ENCODE measurements at regions not wholly inside any gene's neighbourhood (a gene's known extent, or its start where the extent isn't known, plus 50 kb on each side); places are given as distances from the start of the nearest gene placed in this dataset.

- Histone ChIP-seq H3K36me3 (ENCODE audit: insufficient read depth, low read length) (no peaks in the 10 kb centered on the region), H3K27me3 (ENCODE audit: low read length) (no peaks in the 10 kb centered on the region; the same call in 1 of the 2 replicates), H3K79me2 (ENCODE audit: low read length) (no peaks in the 10 kb centered on the region), H3K9me3 (ENCODE audit: low read length) (no peaks in the 10 kb centered on the region), H4K20me1 (ENCODE audit: insufficient read depth, low read depth, low read length) (0 out of 2 replicates have a peak, but pooled peaks cover 3% of the 10 kb centered on the region), H2AFZ (ENCODE audit: low read length) (no peak overlapping the region), H3K9ac (ENCODE audit: low read length) (no peak overlapping the region), H3K27ac (ENCODE audit: low read length) (no peak overlapping the region), H3K4me3 (ENCODE audit: low read length) (no peak overlapping the region), H3K9me2 (replicated peaks; ENCODE audit: insufficient read depth, low read length) (no peaks in the 10 kb centered on the region), H3K4me2 (ENCODE audit: low read depth, low read length, poor library complexity, severe bottlenecking) (no peak overlapping the region), H3K4me1 (ENCODE audit: low read length) (peaks cover 2% of the 10 kb centered on the region)
- DNase-seq, result no peak
Observed at GRCh38 chr20:57826666-57827287, 117.0 kb upstream of the PMEPA1 start.

- Histone ChIP-seq H3K4me3 (ENCODE audit: low read length) (no peak overlapping the region), H3K36me3 (ENCODE audit: insufficient read depth, low read length) (no peaks in the 10 kb centered on the region), H3K4me2 (ENCODE audit: low read depth, low read length, poor library complexity, severe bottlenecking) (no peak overlapping the region), H3K9me3 (ENCODE audit: low read length) (no peaks in the 10 kb centered on the region), H2AFZ (ENCODE audit: low read length) (no peak overlapping the region), H3K27ac (ENCODE audit: low read length) (no peak overlapping the region), H4K20me1 (ENCODE audit: insufficient read depth, low read depth, low read length) (0 out of 2 replicates have a peak, but pooled peaks cover 4% of the 10 kb centered on the region), H3K79me2 (ENCODE audit: low read length) (no peaks in the 10 kb centered on the region), H3K4me1 (ENCODE audit: low read length) (peaks cover 13% of the 10 kb centered on the region), H3K9ac (ENCODE audit: low read length) (no peak overlapping the region), H3K9me2 (replicated peaks; ENCODE audit: insufficient read depth, low read length) (no peaks in the 10 kb centered on the region), H3K27me3 (ENCODE audit: low read length) (no peaks in the 10 kb centered on the region; the same call in 1 of the 2 replicates)
- no peak for DNase-seq
Observed at GRCh38 chr20:57824909-57825308, 115.1 kb upstream of the PMEPA1 start.

GRCh38 chr20:57821935-57822334 is 112.1 kb upstream of the PMEPA1 start:
- Histone ChIP-seq H3K79me2 (ENCODE audit: low read length) (no peaks in the 10 kb centered on the region), H3K4me2 (ENCODE audit: low read depth, low read length, poor library complexity, severe bottlenecking) (no peak overlapping the region), H3K4me1 (ENCODE audit: low read length) (peaks cover 14% of the 10 kb centered on the region), H3K9ac (ENCODE audit: low read length) (no peak overlapping the region), H3K27ac (ENCODE audit: low read length) (no peak overlapping the region), H3K9me2 (replicated peaks; ENCODE audit: insufficient read depth, low read length) (no peaks in the 10 kb centered on the region), H3K27me3 (ENCODE audit: low read length) (no peaks in the 10 kb centered on the region; the same call in 1 of the 2 replicates), H4K20me1 (ENCODE audit: insufficient read depth, low read depth, low read length) (0 out of 2 replicates have a peak, but pooled peaks cover 4% of the 10 kb centered on the region), H3K4me3 (ENCODE audit: low read length) (no peak overlapping the region), H2AFZ (ENCODE audit: low read length) (no peak overlapping the region), H3K9me3 (ENCODE audit: low read length) (no peaks in the 10 kb centered on the region), H3K36me3 (ENCODE audit: insufficient read depth, low read length) (no peaks in the 10 kb centered on the region)
- DNase-seq, result no peak

- no peak overlapping the region for H3K9ac ChIP-seq (ENCODE audit: low read length)
- H3K79me2 ChIP-seq (ENCODE audit: low read length), result no peaks in the 10 kb centered on the region
- no peaks in the 10 kb centered on the region for H3K9me3 ChIP-seq (ENCODE audit: low read length)
- no peak overlapping the region for H3K4me2 ChIP-seq (ENCODE audit: low read depth, low read length, poor library complexity, severe bottlenecking)
- H3K4me1 ChIP-seq (ENCODE audit: low read length), result peaks cover 14% of the 10 kb centered on the region
- H3K36me3 ChIP-seq (ENCODE audit: insufficient read depth, low read length), result no peaks in the 10 kb centered on the region
- no peaks in the 10 kb centered on the region for H3K27me3 ChIP-seq (ENCODE audit: low read length)
- H3K27ac ChIP-seq (ENCODE audit: low read length), result no peak overlapping the region
- no peak overlapping the region for H2AFZ ChIP-seq (ENCODE audit: low read length)
- H3K4me3 ChIP-seq (ENCODE audit: low read length), result no peak overlapping the region
- no peak for DNase-seq
- H4K20me1 ChIP-seq (ENCODE audit: insufficient read depth, low read depth, low read length), result 0 out of 2 replicates have a peak, but pooled peaks cover 4% of the 10 kb centered on the region
- no peaks in the 10 kb centered on the region for H3K9me2 ChIP-seq (replicated peaks; ENCODE audit: insufficient read depth, low read length)
Observed at GRCh38 chr20:57819691-57820380, 110.0 kb upstream of the PMEPA1 start.

- Histone ChIP-seq H3K9ac (ENCODE audit: low read length) (no peak overlapping the region), H3K4me1 (ENCODE audit: low read length) (peaks cover 16% of the 10 kb centered on the region), H3K4me3 (ENCODE audit: low read length) (no peak overlapping the region), H3K9me2 (replicated peaks; ENCODE audit: insufficient read depth, low read length) (no peaks in the 10 kb centered on the region), H3K9me3 (ENCODE audit: low read length) (no peaks in the 10 kb centered on the region), H2AFZ (ENCODE audit: low read length) (no peak overlapping the region), H3K27ac (ENCODE audit: low read length) (no peak overlapping the region), H3K4me2 (ENCODE audit: low read depth, low read length, poor library complexity, severe bottlenecking) (no peak overlapping the region), H3K36me3 (ENCODE audit: insufficient read depth, low read length) (no peaks in the 10 kb centered on the region), H3K27me3 (ENCODE audit: low read length) (no peaks in the 10 kb centered on the region), H3K79me2 (ENCODE audit: low read length) (no peaks in the 10 kb centered on the region), H4K20me1 (ENCODE audit: insufficient read depth, low read depth, low read length) (0 out of 2 replicates have a peak, but pooled peaks cover 4% of the 10 kb centered on the region)
- no peak for DNase-seq
Observed at GRCh38 chr20:57819291-57819690, 109.5 kb upstream of the PMEPA1 start.

GRCh38 chr20:57818418-57819181 is 108.8 kb upstream of the PMEPA1 start:
- H2AFZ ChIP-seq (ENCODE audit: low read length), result no peak overlapping the region
- no peak for DNase-seq
- H3K9ac ChIP-seq (ENCODE audit: low read length), result no peak overlapping the region
- 0 out of 2 replicates have a peak, but pooled peaks cover 4% of the 10 kb centered on the region for H4K20me1 ChIP-seq (ENCODE audit: insufficient read depth, low read depth, low read length)
- no peaks in the 10 kb centered on the region for H3K36me3 ChIP-seq (ENCODE audit: insufficient read depth, low read length)
- no peaks in the 10 kb centered on the region for H3K9me3 ChIP-seq (ENCODE audit: low read length)
- H3K4me2 ChIP-seq (ENCODE audit: low read depth, low read length, poor library complexity, severe bottlenecking), result no peak overlapping the region
- H3K79me2 ChIP-seq (ENCODE audit: low read length), result no peaks in the 10 kb centered on the region
- peaks cover 23% of the 10 kb centered on the region for H3K4me1 ChIP-seq (ENCODE audit: low read length)
- H3K27ac ChIP-seq (ENCODE audit: low read length), result no peak overlapping the region
- no peak overlapping the region for H3K4me3 ChIP-seq (ENCODE audit: low read length)
- H3K27me3 ChIP-seq (ENCODE audit: low read length), result no peaks in the 10 kb centered on the region
- no peaks in the 10 kb centered on the region for H3K9me2 ChIP-seq (replicated peaks; ENCODE audit: insufficient read depth, low read length)

- H3K9me3 ChIP-seq (ENCODE audit: low read length), result no peaks in the 10 kb centered on the region
- DNase-seq, result no peak
- no peaks in the 10 kb centered on the region for H3K36me3 ChIP-seq (ENCODE audit: insufficient read depth, low read length)
- H3K27ac ChIP-seq (ENCODE audit: low read length), result no peak overlapping the region
- H3K27me3 ChIP-seq (ENCODE audit: low read length), result no peaks in the 10 kb centered on the region
- no peaks in the 10 kb centered on the region for H3K79me2 ChIP-seq (ENCODE audit: low read length)
- no peak overlapping the region for H3K4me2 ChIP-seq (ENCODE audit: low read depth, low read length, poor library complexity, severe bottlenecking)
- H3K9ac ChIP-seq (ENCODE audit: low read length), result no peak overlapping the region
- H3K4me1 ChIP-seq (ENCODE audit: low read length), result peaks cover 22% of the 10 kb centered on the region
- no peak overlapping the region for H3K4me3 ChIP-seq (ENCODE audit: low read length)
- no peaks in the 10 kb centered on the region; the same call in 1 of the 2 replicates for H4K20me1 ChIP-seq (ENCODE audit: insufficient read depth, low read depth, low read length)
- no peak overlapping the region for H2AFZ ChIP-seq (ENCODE audit: low read length)
- H3K9me2 ChIP-seq (replicated peaks; ENCODE audit: insufficient read depth, low read length), result no peaks in the 10 kb centered on the region
Observed at GRCh38 chr20:57815405-57815804, 105.6 kb upstream of the PMEPA1 start.

GRCh38 chr20:57814529-57814928 is 104.7 kb upstream of the PMEPA1 start:
- no peaks in the 10 kb centered on the region for H3K36me3 ChIP-seq (ENCODE audit: insufficient read depth, low read length)

More at GRCh38 chr20:57814529-57814928, 104.7 kb upstream of the PMEPA1 start:
- H3K27me3 ChIP-seq (ENCODE audit: low read length), result no peaks in the 10 kb centered on the region
- H4K20me1 ChIP-seq (ENCODE audit: insufficient read depth, low read depth, low read length), result no peaks in the 10 kb centered on the region; the same call in 1 of the 2 replicates
- peaks cover 18% of the 10 kb centered on the region for H3K4me1 ChIP-seq (ENCODE audit: low read length)
- H2AFZ ChIP-seq (ENCODE audit: low read length), result no peak overlapping the region
- no peak overlapping the region for H3K4me2 ChIP-seq (ENCODE audit: low read depth, low read length, poor library complexity, severe bottlenecking)
- DNase-seq, result no peak
- H3K9me2 ChIP-seq (replicated peaks; ENCODE audit: insufficient read depth, low read length), result no peaks in the 10 kb centered on the region
- no peak overlapping the region for H3K27ac ChIP-seq (ENCODE audit: low read length)
- no peaks in the 10 kb centered on the region for H3K9me3 ChIP-seq (ENCODE audit: low read length)
- H3K79me2 ChIP-seq (ENCODE audit: low read length), result no peaks in the 10 kb centered on the region
- H3K9ac ChIP-seq (ENCODE audit: low read length), result no peak overlapping the region
- H3K4me3 ChIP-seq (ENCODE audit: low read length), result no peak overlapping the region

Measured in Karpas-422 (cell line).